Activated T-cell treated with anti-CD3 and anti-CD28 coated beads, Interleukin-2, amount 50 U/mL, for 72 hours (primary cell): ENCODE measurements at regions not wholly inside any gene's neighbourhood (a gene's known extent, or its start where the extent isn't known, plus 50 kb on each side); places are given as distances from the start of the nearest gene placed in this dataset.

Experiments
- ATAC-seq, 2 donors: fragments of 150-1000 bp; cut with Tn5 transposase; replicated peaks in 1 of 2; 2 replicates each; pipeline ENCODE4 v1.10.0; 2021; ENCODE audit warnings: moderate library complexity in 2 of 2, mild to moderate bottlenecking in 1 of 2
- DNase-seq, 2 donors: peaks; one replicate each; pipeline ENCODE4 v3.0.0; 2021 to 2022; ENCODE audit warnings: mixed read lengths in 1 of 2
- H3K27ac Mint-ChIP-seq: one replicate; pipeline ENCODE4 v1.8.0; 2022; ENCODE audit warnings: mild to moderate bottlenecking, moderate library complexity, mixed read lengths
- H3K27me3 Mint-ChIP-seq: one replicate; pipeline ENCODE4 v1.8.0; 2022; ENCODE audit warnings: low read depth, mixed read lengths
- H3K36me3 Mint-ChIP-seq, 2 donors: one replicate each; pipeline ENCODE4 v1.8.0; 2022; ENCODE audit warnings: mixed read lengths in 2 of 2, mild to moderate bottlenecking in 1 of 2; ENCODE audit not compliant: insufficient read depth in 2 of 2
- H3K4me1 Mint-ChIP-seq: one replicate; pipeline ENCODE4 v1.8.0; 2022; ENCODE audit warnings: low read depth, mixed read lengths
- H3K4me3 Mint-ChIP-seq, 2 donors: one replicate each; pipeline ENCODE4 v1.8.0; 2022; ENCODE audit warnings: mild to moderate bottlenecking in 2 of 2, mixed read lengths in 2 of 2, moderate library complexity in 2 of 2
- H3K9me3 Mint-ChIP-seq, 2 donors: one replicate each; pipeline ENCODE4 v1.8.0; 2022; ENCODE audit warnings: mixed read lengths in 2 of 2

GRCh38 chr16:9480503-9480902 lies 389.1 kb downstream of the HAPSTR1 start:
- no peak for DNase-seq
- Mint-ChIP-seq H3K27me3 (no peaks in the 10 kb centered on the region), H3K36me3 (no peaks in the 10 kb centered on the region), H3K4me3 (no peak overlapping the region), H3K9me3 (no peaks in the 10 kb centered on the region), H3K27ac (no peak overlapping the region), H3K4me1 (no peaks in the 10 kb centered on the region)
- no peak for ATAC-seq

GRCh38 chr16:9481747-9482730 lies 390.6 kb downstream of the HAPSTR1 start:
- no peaks in the 10 kb centered on the region for H3K27me3 Mint-ChIP-seq
- no peaks in the 10 kb centered on the region for H3K9me3 Mint-ChIP-seq
- DNase-seq (no peak), ATAC-seq (no peak)
- no peak overlapping the region for H3K4me3 Mint-ChIP-seq
- H3K27ac Mint-ChIP-seq = no peak overlapping the region
- H3K36me3 Mint-ChIP-seq = no peaks in the 10 kb centered on the region
- no peaks in the 10 kb centered on the region for H3K4me1 Mint-ChIP-seq

GRCh38 chr16:9484426-9484825 lies 393.0 kb downstream of the HAPSTR1 start:
- DNase-seq = no peak
- Mint-ChIP-seq H3K4me1 (no peaks in the 10 kb centered on the region), H3K27me3 (no peaks in the 10 kb centered on the region), H3K9me3 (peaks cover 1 to 2% of the 10 kb centered on the region in 2 donors), H3K36me3 (no peaks in the 10 kb centered on the region), H3K4me3 (no peak overlapping the region), H3K27ac (no peak overlapping the region)
- no peak for ATAC-seq

GRCh38 chr16:9484881-9485280 lies 393.4 kb downstream of the HAPSTR1 start:
- Mint-ChIP-seq H3K4me1 (no peaks in the 10 kb centered on the region), H3K27ac (no peak overlapping the region), H3K36me3 (no peaks in the 10 kb centered on the region), H3K9me3 (peaks cover 1 to 2% of the 10 kb centered on the region in 2 donors), H3K27me3 (no peaks in the 10 kb centered on the region), H3K4me3 (no peak overlapping the region)
- ATAC-seq (no peak), DNase-seq (no peak)

- Mint-ChIP-seq H3K4me3 (no peak overlapping the region), H3K36me3 (no peaks in the 10 kb centered on the region), H3K4me1 (no peaks in the 10 kb centered on the region)
Observed at GRCh38 chr16:9489835-9490467, 398.5 kb downstream of the HAPSTR1 start.

GRCh38 chr16:9495824-9496223 lies 404.4 kb downstream of the HAPSTR1 start:
- ATAC-seq (no peak), DNase-seq (no peak)
- Mint-ChIP-seq H3K36me3 (no peaks in the 10 kb centered on the region), H3K27ac (no peak overlapping the region), H3K27me3 (no peaks in the 10 kb centered on the region), H3K4me1 (no peaks in the 10 kb centered on the region), H3K4me3 (no peak overlapping the region), H3K9me3 (peaks cover 5 to 6% of the 10 kb centered on the region in 2 donors)

More at GRCh38 chr16:9489835-9490467, 398.5 kb downstream of the HAPSTR1 start:
- no peak overlapping the region for H3K27ac Mint-ChIP-seq
- H3K27me3 Mint-ChIP-seq = no peaks in the 10 kb centered on the region
- DNase-seq = no peak
- H3K9me3 Mint-ChIP-seq = peaks cover 2 to 5% of the 10 kb centered on the region in 2 donors
- no peak for ATAC-seq

GRCh38 chr16:9497750-9498149 lies 406.3 kb downstream of the HAPSTR1 start:
- Mint-ChIP-seq H3K4me3 (no peak overlapping the region), H3K27me3 (no peaks in the 10 kb centered on the region), H3K4me1 (no peaks in the 10 kb centered on the region), H3K36me3 (no peaks in the 10 kb centered on the region), H3K27ac (no peak overlapping the region), H3K9me3 (peaks cover 6% of the 10 kb centered on the region in 2 donors)
- DNase-seq = no peak
- ATAC-seq = no peak

- Mint-ChIP-seq H3K4me3 (no peak overlapping the region), H3K27me3 (no peaks in the 10 kb centered on the region), H3K27ac (no peak overlapping the region), H3K9me3 (peaks cover 6 to 10% of the 10 kb centered on the region in 2 donors), H3K4me1 (no peaks in the 10 kb centered on the region), H3K36me3 (no peaks in the 10 kb centered on the region)
- ATAC-seq (no peak), DNase-seq (no peak)
Observed at GRCh38 chr16:9499941-9500593, 408.6 kb downstream of the HAPSTR1 start.

- H3K4me3 Mint-ChIP-seq = no peak overlapping the region
- H3K4me1 Mint-ChIP-seq = no peaks in the 10 kb centered on the region
- no peaks in the 10 kb centered on the region for H3K36me3 Mint-ChIP-seq
- ATAC-seq = no peak
- H3K27ac Mint-ChIP-seq = no peak overlapping the region
- DNase-seq = no peak
- H3K9me3 Mint-ChIP-seq = peaks cover 6 to 10% of the 10 kb centered on the region in 2 donors
- no peaks in the 10 kb centered on the region for H3K27me3 Mint-ChIP-seq
Observed at GRCh38 chr16:9500872-9501271, 409.4 kb downstream of the HAPSTR1 start.

GRCh38 chr16:9503251-9503984 lies 412.0 kb downstream of the HAPSTR1 start:
- H3K36me3 Mint-ChIP-seq = no peaks in the 10 kb centered on the region
- no peak overlapping the region for H3K27ac Mint-ChIP-seq
- H3K4me3 Mint-ChIP-seq = no peak overlapping the region
- no peak for DNase-seq
- peaks cover 6 to 10% of the 10 kb centered on the region in 2 donors for H3K9me3 Mint-ChIP-seq
- no peak for ATAC-seq
- H3K4me1 Mint-ChIP-seq = no peaks in the 10 kb centered on the region
- H3K27me3 Mint-ChIP-seq = no peaks in the 10 kb centered on the region

GRCh38 chr16:9508328-9508936 lies 417.0 kb downstream of the HAPSTR1 start:
- Mint-ChIP-seq H3K9me3 (peaks cover 8 to 15% of the 10 kb centered on the region in 2 donors), H3K4me1 (no peaks in the 10 kb centered on the region), H3K27ac (no peak overlapping the region), H3K36me3 (peaks cover 0 to 1% of the 10 kb centered on the region in 2 donors), H3K27me3 (no peaks in the 10 kb centered on the region), H3K4me3 (no peak overlapping the region)
- ATAC-seq = no peak
- no peak for DNase-seq

GRCh38 chr16:9509663-9510062 lies 418.2 kb downstream of the HAPSTR1 start:
- H3K36me3 Mint-ChIP-seq = peaks cover 0 to 2% of the 10 kb centered on the region in 2 donors
- DNase-seq (no peak), ATAC-seq (no peak)
- H3K27me3 Mint-ChIP-seq = no peaks in the 10 kb centered on the region
- peaks cover 9 to 12% of the 10 kb centered on the region in 2 donors for H3K9me3 Mint-ChIP-seq
- H3K4me3 Mint-ChIP-seq = no peak overlapping the region
- no peaks in the 10 kb centered on the region for H3K4me1 Mint-ChIP-seq
- H3K27ac Mint-ChIP-seq = no peak overlapping the region
